Smooth muscle cell (in vitro differentiated cells): ENCODE measurements at regions not wholly inside any gene's neighbourhood (a gene's known extent, or its start where the extent isn't known, plus 50 kb on each side); places are given as distances from the start of the nearest gene placed in this dataset.

Experiments
- DNase-seq: peaks from one replicate; lab custom pipeline; 2025; ENCODE audit not compliant: unreplicated experiment; lab: John Stamatoyannopoulos, UW
- H2AFZ ChIP-seq: fragments of 200-600 bp; sonication (generic); 2 replicates; pipeline ENCODE4 v1.6.0; 2016; ENCODE audit warnings: antibody characterized with exemption, low read depth, mild to moderate bottlenecking
- H3F3A ChIP-seq: fragments of 200-600 bp; sonication (generic); 2 replicates; pipeline ENCODE4 v1.6.0; 2017; ENCODE audit warnings: antibody characterized with exemption, low read depth
- H3K27ac ChIP-seq: fragments of 200-600 bp; sonication (generic); 2 replicates; pipeline ENCODE4 v1.5.1; 2016; ENCODE audit warnings: low read depth, mild to moderate bottlenecking
- H3K27me3 ChIP-seq: fragments of 200-600 bp; sonication (generic); 2 replicates; pipeline ENCODE4 v1.6.1; 2016; ENCODE audit warnings: low read depth, mild to moderate bottlenecking
- H3K36me3 ChIP-seq: fragments of 200-600 bp; sonication (generic); 2 replicates; pipeline ENCODE4 v1.5.1; 2016; ENCODE audit warnings: low read depth
- H3K4me1 ChIP-seq: fragments of 200-600 bp; sonication (generic); 2 replicates; pipeline ENCODE4 v1.5.1; 2016; ENCODE audit warnings: low read depth
- H3K4me2 ChIP-seq: fragments of 200-600 bp; sonication (generic); 2 replicates; pipeline ENCODE4 v1.6.0; 2016; ENCODE audit warnings: mild to moderate bottlenecking
- H3K4me3 ChIP-seq: fragments of 200-600 bp; sonication (generic); 2 replicates; pipeline ENCODE4 v1.5.1; 2016; ENCODE audit warnings: mild to moderate bottlenecking
- H3K79me2 ChIP-seq: fragments of 200-600 bp; sonication (generic); 2 replicates; pipeline ENCODE4 v1.6.0; 2016; ENCODE audit warnings: low read depth, mild to moderate bottlenecking
- H3K9ac ChIP-seq: fragments of 200-600 bp; sonication (generic); 2 replicates; pipeline ENCODE4 v1.6.0; 2016; ENCODE audit warnings: low read depth
- H3K9me3 ChIP-seq: fragments of 200-600 bp; sonication (generic); replicated peaks from 2 replicates; pipeline ENCODE4 v1.5.1; 2016; ENCODE audit warnings: low read depth
- H4K20me1 ChIP-seq: fragments of 200-600 bp; sonication (generic); 2 replicates; pipeline ENCODE4 v1.6.0; 2016; ENCODE audit warnings: low read depth
- WGBS: methylation state at CpG from one replicate; pipeline ENCODE4 v1.1.7; 2016; ENCODE audit warnings: low lambda C conversion rate; 5-methylcytosine and 5-hydroxymethylcytosine counted together
- TF ChIP-seq, protein P1 (sequence below): fragments of 200-600 bp; sonication (generic); IDR thresholded peaks from 2 replicates; pipeline ENCODE4 v1.5.1; 2017; ENCODE audit warnings: borderline replicate concordance, mild to moderate bottlenecking, antibody characterized with exemption; ENCODE audit not compliant: insufficient read depth, poor library complexity, severe bottlenecking

DNA sequence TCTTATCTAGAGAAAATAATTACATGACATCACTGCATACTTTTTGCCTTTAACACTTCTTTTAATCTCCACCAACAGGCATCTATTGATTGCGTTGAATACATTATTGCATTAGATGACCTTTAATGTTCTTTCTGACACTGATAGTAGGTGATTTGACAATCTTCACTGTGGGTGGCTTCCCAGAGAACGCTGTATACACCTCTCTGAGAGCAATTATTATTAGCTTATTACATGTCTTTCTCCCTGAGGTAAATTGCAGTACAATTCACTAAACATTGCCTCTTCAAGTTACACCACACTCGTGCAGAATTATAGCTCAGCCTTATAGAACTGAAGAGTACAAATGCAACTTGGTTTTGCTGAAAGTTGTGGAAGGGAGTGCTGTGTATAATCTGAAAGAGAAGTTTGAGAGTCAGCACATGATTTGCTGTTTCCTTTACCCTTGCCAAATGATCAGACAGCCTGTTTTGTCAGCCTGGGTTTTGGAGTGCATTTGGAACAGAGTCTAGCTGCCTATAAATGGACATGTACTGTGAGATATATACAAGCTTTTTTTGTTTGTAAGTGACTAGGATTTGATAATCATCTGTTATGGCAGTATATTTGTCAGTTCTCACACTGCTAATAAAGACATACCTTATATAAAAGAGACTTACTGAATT lies 369.2 kb downstream of the CCER1 start:
- TF ChIP-seq, protein P1, sequence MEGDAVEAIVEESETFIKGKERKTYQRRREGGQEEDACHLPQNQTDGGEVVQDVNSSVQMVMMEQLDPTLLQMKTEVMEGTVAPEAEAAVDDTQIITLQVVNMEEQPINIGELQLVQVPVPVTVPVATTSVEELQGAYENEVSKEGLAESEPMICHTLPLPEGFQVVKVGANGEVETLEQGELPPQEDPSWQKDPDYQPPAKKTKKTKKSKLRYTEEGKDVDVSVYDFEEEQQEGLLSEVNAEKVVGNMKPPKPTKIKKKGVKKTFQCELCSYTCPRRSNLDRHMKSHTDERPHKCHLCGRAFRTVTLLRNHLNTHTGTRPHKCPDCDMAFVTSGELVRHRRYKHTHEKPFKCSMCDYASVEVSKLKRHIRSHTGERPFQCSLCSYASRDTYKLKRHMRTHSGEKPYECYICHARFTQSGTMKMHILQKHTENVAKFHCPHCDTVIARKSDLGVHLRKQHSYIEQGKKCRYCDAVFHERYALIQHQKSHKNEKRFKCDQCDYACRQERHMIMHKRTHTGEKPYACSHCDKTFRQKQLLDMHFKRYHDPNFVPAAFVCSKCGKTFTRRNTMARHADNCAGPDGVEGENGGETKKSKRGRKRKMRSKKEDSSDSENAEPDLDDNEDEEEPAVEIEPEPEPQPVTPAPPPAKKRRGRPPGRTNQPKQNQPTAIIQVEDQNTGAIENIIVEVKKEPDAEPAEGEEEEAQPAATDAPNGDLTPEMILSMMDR, result no peak
- no peaks in the 10 kb centered on the region for H3K27me3 ChIP-seq
- DNase-seq, result no peak
- H2AFZ ChIP-seq, result no peak overlapping the region
- H3K9ac ChIP-seq, result no peak overlapping the region
- H3K27ac ChIP-seq, result no peak overlapping the region
- no peak overlapping the region for H3K4me3 ChIP-seq
- no peaks in the 10 kb centered on the region for H3K9me3 ChIP-seq
- no peaks in the 10 kb centered on the region for H4K20me1 ChIP-seq
- H3K4me1 ChIP-seq, result no peaks in the 10 kb centered on the region
- H3K79me2 ChIP-seq, result no peaks in the 10 kb centered on the region
- no peaks in the 10 kb centered on the region for H3K36me3 ChIP-seq
- H3K4me2 ChIP-seq, result no peak overlapping the region
- WGBS, result 84% methylated on average over 3 of the region's 3 CpGs
- H3F3A ChIP-seq, result no peaks in the 10 kb centered on the region

DNA sequence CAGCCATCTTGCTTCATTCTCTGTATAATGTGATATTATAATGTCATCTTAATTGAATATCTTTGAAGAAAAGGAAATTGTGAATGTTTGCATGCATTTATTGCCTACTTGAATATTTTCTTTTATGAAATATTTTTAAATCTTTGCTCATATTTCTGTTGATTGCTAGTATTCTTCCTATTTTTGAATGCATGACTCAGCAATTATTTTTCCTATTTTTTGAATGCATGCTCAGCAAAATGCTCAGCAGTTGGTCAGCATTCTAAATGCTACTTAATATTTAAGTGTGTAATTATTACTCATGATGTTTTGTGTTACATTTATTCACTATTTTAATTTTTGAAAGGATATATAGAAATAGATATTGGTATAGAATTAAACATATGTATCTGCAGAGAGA lies 378.3 kb downstream of the CCER1 start:
- H3K9me3 ChIP-seq, result no peaks in the 10 kb centered on the region
- H3K4me1 ChIP-seq, result no peaks in the 10 kb centered on the region
- H3K79me2 ChIP-seq, result no peaks in the 10 kb centered on the region
- H2AFZ ChIP-seq, result no peak overlapping the region
- no peak overlapping the region for H3K27ac ChIP-seq
- H3K4me3 ChIP-seq, result no peak overlapping the region
- H3K9ac ChIP-seq, result no peak overlapping the region
- H3F3A ChIP-seq, result no peaks in the 10 kb centered on the region
- H4K20me1 ChIP-seq, result no peaks in the 10 kb centered on the region
- no peak for DNase-seq
- no peaks in the 10 kb centered on the region for H3K27me3 ChIP-seq
- H3K4me2 ChIP-seq, result no peak overlapping the region
- TF ChIP-seq, protein P1, result no peak
- no peaks in the 10 kb centered on the region for H3K36me3 ChIP-seq

DNA sequence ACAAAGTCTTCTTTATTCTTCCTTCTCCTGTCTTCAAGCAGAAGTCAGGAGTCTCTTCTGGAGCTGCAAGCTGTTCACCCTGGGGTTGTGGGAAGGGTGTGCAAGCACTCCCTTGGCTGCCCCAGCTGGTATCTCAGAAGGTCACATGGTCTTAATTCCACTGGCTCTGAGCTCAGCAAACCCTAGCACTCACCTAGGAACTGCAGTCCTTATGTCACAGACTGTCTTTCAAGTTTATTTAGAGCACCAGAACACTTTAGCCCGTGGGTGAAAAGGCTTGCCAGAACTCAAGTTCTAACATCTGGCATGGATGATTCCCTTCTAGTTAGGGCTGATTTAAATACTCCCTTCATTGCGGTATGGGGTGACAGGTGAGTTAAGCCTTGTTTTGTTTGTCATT lies 379.0 kb downstream of the CCER1 start:
- Histone ChIP-seq H4K20me1 (no peaks in the 10 kb centered on the region), H3K27me3 (no peaks in the 10 kb centered on the region), H2AFZ (no peak overlapping the region), H3K79me2 (no peaks in the 10 kb centered on the region), H3K4me2 (no peak overlapping the region), H3K9ac (no peak overlapping the region), H3K27ac (no peak overlapping the region), H3K36me3 (no peaks in the 10 kb centered on the region), H3F3A (no peaks in the 10 kb centered on the region), H3K4me1 (no peaks in the 10 kb centered on the region), H3K9me3 (no peaks in the 10 kb centered on the region), H3K4me3 (no peak overlapping the region)
- TF ChIP-seq, protein P1, result no peak
- DNase-seq, result no peak
- WGBS, result 96% methylated on average over 2 of the region's 2 CpGs

DNA sequence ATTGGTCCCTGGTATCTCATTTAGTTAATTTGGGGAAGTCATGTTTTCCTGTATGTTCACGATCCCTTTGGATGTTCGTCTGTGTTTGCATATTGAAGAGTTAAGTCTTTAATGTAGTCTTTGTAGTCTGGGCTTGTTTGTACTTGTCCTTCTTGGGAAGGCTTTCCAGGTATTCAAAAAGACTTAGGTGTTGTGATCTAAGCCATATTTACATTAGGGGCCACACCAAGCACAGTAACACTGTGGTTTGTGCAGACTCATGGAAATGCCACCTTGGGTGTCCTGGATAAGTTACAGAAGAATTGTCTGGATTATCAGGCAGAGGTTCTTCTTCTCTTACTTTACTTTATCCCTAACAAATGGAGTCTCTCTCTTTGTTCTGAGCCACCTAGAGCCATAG lies 380.3 kb downstream of the CCER1 start:
- no peak overlapping the region for H3K9ac ChIP-seq
- no peak overlapping the region for H3K4me2 ChIP-seq
- H3K36me3 ChIP-seq, result no peaks in the 10 kb centered on the region
- no peak overlapping the region for H3K27ac ChIP-seq
- H4K20me1 ChIP-seq, result no peaks in the 10 kb centered on the region
- no peak overlapping the region for H2AFZ ChIP-seq
- no peak overlapping the region for H3K4me3 ChIP-seq
- no peaks in the 10 kb centered on the region for H3K27me3 ChIP-seq
- no peak for DNase-seq
- H3K4me1 ChIP-seq, result no peaks in the 10 kb centered on the region
- H3K79me2 ChIP-seq, result no peaks in the 10 kb centered on the region
- TF ChIP-seq, protein P1, result no peak
- H3K9me3 ChIP-seq, result no peaks in the 10 kb centered on the region
- no peaks in the 10 kb centered on the region for H3F3A ChIP-seq
- 84% methylated on average over 2 of the region's 2 CpGs for WGBS
